HG02610 (cell line): ENCODE measurements at regions not wholly inside any gene's neighbourhood (a gene's known extent, or its start where the extent isn't known, plus 50 kb on each side); places are given as distances from the start of the nearest gene placed in this dataset.

Experiments used
- ATAC-seq: cut with Tn5 transposase; IDR thresholded peaks from one replicate; pipeline ENCODE4 v1.9.1; 2021; ENCODE audit warnings: mild to moderate bottlenecking, moderate library complexity; ENCODE audit not compliant: unreplicated experiment

DNA sequence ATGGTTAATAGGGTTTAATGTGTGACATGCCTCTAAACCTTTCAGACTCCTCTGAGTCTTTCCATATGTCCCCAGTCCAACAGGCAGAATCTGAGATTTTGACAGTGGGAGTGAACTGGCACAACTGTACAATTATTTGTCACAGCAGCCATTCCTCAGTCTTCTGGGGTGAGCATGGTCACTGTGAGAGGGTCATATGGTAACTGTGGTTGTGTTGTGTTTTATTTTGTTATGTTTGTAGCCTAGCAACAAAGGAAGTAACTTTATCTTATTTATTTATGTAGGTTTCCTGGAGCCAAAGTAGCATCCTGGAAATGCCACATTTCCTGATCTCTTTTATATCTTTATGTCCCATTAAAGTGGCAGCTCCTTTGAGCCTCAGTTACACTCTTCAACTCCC is 1067.9 kb downstream of the TTLL7 start:
- no peak for ATAC-seq

DNA sequence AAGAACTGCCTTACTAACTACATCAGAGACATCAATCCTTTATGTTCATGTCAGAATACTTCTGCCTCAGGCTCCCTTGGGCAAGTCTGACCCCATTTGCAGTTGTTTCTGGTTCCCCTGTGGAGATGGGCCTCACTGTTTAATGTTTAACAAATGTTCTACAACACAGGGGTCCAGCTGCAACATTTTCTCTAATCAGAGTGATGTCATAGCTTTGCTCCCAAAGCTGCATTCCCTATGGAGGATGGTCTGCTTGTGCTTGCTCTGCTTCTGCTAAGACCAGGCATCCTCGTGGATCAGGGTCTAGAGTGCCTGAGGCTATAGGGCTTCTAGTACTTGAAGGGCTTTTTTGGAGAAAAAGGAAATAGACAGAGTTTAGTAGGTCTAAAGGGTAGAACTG is 1071.2 kb downstream of the TTLL7 start:
- no peak for ATAC-seq

DNA sequence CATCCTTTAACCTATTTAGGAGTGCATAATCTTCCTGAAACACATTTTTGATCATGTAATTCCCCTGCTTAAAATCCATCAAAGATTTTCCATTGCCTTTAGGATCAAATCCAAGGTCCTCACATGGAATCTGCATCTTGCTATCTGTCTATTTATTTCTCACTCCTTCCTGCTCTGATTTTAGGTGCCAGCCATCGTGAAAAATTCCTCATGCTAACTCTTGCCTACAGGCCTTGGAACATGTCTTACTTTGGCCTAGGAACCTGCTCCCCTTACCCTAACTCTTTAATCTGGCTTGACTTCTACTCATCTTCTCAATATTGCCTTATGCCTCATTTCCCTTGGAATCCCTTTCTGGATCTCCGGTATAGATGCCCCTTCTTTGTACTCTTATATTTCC is 1074.3 kb downstream of the TTLL7 start:
- ATAC-seq, result no peak

DNA sequence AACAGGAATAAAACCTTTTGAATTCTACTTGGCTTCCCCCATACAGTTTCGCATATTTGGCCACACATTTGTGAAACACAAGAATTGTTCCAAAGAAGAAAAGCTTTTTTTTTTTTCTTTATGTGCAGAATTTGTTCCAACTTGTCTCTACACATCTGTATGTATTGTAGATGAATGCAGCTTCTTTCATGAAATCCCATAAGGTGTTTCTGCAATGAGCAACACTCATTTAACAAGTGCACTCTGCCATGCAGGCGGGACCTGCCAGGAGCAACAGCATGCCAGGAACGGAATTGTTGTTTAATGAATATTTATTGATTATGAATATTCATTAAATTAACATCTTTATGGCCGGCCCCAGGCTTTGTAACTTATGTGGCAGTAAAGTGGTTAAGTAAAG is 1075.0 kb downstream of the TTLL7 start:
- no peak for ATAC-seq

DNA sequence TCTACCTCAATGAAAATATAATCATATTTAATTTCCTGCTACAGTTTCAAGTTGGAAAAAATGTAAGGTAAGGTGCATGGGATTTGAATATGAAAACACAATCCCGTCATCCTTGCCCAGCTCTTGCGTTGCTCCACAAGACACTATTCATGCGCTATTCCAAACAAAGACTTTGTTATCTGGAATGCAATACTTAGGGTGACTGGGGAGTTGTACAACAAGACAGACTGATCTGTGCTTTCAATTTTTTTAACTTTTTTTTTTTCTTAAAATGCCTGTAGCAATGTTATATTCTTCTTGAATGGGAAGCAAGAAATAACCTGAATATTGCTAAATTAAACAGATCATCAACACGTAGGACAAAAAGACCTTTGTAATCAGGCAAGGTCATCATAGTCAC is 1077.2 kb downstream of the TTLL7 start:
- no peak for ATAC-seq

DNA sequence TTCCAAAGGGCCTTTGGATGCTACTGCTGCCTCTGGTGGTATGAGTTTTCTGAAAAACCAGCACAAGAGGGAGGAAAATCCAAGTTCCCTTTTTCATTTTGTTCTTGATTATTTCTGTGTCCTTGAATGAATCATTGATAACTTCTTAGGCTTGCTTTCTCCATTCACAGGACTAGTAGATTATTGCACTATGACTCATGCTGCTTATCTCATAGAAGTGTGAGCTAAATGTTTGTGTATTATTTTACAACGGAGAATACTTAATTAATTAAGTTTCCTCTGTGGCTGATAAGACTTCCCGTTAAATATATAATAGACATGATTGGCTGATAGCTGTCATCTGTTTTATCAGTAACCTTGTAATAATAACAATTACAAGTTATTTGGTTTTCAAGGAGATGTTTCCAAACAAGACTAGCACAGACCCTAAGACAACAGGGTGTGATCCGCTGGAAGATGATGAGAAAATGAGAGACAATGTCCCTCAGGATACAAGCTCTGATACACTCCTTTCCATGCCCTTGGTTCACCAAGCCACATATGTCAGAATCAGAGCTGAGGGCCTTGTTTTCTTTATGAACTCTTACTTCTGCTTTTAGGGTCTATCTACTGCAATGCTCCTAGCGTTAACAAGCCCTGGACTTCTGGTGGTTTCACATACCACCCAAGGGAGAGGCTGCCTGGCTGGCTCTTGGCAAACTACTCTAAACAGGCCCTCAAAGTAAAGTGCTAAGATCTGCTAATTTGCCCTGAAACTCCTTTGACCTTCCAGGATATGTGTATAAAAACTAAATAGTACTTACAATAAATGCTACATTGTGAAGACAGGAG is 1078.3 kb downstream of the TTLL7 start:
- ATAC-seq, result no peak

DNA sequence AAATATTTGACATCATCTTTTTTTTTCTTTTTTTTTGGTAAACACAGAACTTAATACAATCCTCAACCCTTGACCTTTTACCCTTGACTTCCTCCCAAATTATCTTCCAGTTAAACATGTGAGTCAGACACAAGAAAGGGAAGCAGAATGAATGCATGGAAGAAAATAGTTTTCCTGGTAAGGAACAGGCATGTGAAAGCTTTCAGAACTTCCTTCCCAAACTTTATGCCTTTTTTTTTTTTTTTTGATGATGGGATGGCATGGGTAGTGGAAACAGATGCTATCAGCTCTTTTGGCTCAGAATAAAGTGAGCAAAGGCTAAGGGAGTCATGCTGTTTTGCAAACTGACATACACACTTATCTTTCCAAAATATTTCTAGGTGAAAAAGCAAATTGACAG is 1079.1 kb downstream of the TTLL7 start:
- no peak for ATAC-seq

DNA sequence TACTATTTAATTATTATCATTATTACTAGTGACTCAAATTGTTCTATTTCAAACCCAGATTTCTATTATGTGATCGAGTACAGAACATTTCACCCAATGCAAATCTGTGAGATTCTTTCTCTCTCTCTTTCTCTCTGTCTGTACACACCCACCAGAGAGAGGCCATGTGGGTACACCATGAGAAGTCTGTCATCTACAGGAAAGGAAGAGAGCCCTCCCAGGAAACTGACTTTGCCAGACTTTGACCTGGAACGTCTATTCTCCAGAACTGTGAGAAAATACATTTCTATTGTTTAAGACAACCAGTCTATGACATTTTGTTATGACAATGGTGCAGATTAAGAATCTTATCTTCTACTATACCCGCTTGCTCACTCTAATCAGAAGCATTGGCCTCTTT is 1091.6 kb downstream of the TTLL7 start:
- ATAC-seq, result no peak

DNA sequence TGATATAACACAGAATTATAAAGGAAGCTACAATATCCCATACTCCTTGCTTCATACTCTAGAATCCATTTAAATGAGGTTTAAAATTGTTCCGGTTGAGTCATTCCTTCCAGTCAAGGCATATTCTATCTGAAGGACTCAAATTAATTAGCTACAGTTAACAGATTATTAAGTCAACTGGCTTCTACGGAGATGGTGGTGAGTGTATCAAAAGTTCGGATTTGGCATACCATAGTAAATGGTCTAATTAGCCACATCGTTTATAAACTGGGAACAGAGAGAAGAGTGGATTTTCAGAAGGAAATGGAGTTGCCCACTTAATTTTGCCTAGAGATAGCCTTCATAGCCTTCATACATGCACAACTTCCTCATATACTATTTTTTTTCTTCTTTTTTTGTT is 1095.3 kb downstream of the TTLL7 start:
- no peak for ATAC-seq

DNA sequence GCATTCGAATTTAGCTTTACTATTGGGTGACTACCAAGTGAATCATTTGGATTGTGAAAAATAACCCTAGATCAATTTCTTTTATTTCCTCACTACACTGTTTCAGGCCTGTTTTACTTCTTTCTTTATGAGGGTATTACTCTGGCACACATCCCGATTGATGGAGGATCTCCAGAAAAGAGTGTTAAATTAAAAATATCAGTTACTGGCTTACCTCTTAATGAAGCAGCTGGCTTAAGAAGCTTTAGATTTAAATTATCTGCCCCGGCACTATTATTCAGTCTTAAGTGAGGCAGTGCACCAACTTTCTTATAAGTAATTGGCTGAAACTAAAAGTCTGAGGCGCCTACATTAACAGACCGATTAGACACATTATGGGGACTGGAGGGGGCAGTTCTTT is 1097.4 kb downstream of the TTLL7 start:
- no peak for ATAC-seq

DNA sequence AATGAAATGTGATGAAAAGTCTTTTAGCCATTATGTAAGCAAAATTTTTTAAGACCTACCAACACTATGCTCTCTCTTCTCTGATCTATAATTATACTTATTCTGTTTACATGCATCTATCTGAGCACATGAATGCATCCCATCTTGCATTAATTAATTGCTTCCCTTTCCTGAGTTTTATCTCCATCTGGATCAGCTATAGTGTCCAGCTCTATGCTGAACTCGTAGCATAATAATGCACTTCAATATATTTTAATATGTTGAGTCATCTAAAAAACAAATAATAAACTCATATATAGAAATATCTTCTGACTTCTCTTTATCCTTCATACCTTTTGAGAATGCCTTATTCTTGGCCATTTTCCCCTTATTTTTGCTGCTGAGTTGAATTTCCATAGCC is 1097.8 kb downstream of the TTLL7 start:
- no peak for ATAC-seq

DNA sequence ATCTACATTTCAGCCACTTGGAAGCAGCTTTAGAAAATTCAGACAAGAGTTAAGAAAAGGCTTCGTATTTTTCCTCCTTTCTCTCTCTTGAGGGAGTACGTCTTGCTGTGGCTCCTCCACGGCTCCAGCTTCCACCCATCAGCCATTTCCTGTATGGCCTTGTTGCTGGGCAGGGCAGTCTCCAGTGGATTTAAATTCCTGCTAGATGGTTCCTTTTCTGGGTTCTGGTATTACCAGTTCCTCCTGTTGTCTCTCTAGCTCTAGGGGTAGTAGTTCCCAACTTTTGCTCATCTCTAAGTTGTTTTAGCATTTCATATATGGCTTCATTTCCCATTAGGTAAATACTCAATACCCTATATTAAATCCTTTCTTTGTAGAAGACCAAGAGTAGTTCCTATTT is 1098.3 kb downstream of the ADGRL2 start:
- ATAC-seq, result no peak

DNA sequence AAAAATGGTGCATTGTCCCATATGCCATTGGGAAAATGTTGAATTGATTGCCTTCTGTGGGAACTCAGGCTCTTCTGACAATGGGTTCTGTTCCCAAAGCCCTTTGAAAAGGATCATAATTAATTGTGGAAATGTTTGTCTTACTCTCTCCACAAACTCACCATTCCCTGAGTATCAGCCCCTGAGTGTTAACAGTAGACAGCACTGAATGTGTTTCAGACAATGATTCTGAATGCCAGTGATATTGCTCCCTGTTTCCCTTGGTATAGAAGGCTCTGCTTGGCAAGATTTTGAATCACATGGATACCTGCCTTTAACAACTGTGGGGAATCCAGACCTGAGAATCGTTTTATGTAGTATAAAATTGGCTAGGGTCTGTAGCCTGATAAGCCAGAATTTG is 1096.8 kb downstream of the ADGRL2 start:
- ATAC-seq, result no peak

DNA sequence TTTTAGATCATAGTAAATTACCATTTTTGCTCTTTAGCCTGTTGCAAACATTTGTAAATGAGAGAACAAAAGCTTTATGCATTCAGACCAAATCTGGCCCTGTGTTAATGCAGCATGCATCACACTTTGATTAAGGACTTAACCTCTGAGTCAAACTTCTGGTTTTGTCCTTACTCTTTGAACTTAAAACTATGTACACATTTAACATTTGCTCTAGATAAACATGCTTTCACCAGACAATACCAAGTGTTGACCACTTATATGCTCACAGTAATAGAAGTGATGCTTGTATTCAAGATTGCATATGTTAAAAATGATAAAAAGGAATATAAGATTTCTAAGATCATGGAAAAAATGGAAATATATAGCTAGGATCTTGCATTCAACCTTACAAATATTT is 1095.3 kb downstream of the ADGRL2 start:
- no peak for ATAC-seq

DNA sequence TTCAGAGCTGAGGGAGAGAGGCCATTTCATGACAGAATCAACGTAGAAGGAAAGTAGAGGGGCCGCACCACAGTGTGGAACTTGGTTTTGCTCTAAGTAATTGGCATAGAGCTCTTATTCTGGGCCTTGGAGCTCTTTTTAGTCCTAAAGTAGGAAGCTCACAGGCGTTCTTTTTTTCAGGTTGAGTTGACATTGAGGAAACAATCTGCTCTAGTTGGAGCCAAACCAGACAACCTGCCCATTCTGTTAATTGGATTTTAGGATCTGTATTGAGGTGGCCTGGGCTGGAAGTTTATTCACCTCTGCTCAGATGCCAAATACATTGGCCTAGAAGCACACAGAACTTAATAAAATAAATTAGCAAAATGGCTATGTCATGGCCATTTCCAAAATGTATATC is 1093.9 kb downstream of the ADGRL2 start:
- no peak for ATAC-seq

DNA sequence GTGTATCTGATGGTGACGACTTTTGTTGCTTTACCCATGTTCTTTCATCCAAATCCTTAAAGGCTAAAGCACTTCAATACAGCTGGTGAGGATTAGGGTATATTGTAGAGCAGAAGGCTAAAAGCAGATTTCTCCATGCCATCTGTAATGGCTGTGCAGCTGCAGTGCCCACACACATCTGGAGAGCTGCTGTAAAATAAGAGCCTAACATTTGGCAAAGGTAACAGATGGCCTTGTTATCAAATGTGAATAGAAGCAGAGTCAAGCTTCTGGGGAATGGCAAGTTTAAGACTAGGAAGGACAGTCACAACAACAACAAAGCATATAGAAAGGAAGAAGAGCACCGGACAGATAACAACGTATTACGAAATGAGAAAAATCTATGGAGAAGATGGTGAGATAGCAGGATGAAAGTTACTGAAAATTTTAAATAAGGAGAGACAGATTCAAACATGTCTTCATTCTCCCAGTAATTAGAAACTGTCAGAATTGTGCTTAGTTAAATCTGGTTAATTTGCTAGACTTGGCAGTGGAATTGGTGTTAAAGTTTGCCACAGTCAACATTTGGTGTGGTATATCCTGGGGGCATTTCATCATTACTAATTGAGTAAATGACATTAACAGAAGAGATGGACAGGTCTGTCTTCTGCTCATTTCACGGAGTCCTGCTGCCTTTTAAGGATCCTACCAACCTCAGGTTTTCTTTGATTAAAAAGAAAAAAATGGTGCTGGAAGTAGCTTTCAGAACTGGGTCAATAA is 1093.2 kb downstream of the ADGRL2 start:
- no peak for ATAC-seq

DNA sequence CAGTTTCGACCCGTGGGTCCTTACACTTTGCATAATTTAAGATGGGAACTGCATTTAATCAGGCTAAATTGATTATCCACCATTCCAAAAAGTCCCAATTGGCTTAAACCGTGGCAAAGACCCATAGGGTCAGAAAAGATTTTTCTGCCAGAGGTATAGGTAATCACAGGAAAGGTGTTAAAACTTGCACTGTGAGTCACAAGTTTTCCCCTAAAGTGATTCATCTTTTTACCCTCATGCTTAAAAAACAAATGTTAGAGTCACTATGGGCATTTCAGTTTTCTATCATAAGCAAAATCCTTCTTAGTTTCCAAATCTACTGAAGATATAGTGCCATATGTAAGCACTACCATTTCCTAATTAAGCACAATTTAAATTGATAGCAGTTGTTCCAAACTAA is 1079.8 kb downstream of the ADGRL2 start:
- ATAC-seq, result no peak

DNA sequence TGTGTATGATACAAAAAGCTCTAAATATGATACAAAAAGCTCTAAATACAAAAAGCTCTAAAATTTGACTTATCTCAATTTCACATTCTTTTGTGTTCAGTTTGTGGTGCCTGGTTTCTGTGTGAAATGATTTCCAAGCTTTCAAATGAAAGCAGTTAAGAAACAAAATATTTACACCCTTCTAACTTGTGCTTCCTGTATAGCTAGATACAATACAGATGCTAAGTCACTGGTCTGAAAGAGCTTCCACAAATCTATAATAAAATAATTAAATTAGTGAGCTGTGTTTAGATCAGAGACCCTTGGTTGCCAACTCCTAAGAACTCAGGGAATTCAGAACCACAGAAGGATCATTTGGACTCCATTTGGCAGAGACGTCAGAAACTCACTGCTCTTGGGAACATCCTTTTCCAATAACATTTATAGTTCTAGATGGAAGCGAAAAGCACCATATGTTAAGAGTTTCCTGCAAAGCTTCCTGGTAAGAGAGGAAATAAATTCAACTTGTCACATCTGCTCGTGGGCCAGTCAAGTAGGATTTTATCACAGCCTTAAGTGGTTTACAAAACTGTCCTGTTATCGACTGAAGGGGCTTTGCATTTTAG is 1079.1 kb downstream of the ADGRL2 start:
- no peak for ATAC-seq

DNA sequence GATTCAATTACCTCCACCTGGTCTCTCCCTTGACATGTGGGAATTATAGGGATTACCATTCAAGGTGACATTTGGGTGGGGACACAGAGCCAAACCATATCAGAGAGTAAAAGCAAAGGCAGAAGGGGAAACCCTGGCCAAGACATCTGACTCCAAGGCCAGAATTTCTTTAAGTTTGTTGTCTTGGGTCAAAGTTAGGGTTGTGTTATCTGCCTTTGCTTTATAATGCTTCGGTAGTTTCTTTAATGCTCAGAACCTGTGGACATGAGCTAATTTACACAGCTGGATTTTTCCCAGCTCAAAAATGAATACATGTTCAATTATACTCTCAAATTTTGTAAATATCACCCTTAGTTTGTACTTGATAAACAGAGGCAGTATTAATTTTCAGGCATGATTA is 1074.4 kb downstream of the ADGRL2 start:
- ATAC-seq, result no peak

DNA sequence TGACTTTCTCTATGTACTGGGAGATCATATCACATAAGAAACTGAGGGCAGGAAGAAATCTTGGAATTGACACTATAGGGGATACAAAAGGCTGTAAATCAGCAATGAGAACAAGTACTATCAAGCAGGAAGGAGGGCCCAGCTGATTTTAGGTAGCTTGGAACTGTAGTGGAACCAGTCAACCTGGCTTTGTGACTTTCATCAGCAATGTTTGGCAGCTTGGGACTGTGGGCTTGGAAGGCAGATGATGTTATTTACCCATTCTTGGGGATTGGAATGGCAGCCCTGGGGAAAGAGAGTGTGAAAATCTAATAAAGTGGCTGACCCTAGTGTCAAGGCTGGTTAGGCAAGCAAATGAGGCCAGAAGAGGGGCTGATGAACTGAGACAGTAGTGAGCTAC is 1073.3 kb downstream of the ADGRL2 start:
- no peak for ATAC-seq

DNA sequence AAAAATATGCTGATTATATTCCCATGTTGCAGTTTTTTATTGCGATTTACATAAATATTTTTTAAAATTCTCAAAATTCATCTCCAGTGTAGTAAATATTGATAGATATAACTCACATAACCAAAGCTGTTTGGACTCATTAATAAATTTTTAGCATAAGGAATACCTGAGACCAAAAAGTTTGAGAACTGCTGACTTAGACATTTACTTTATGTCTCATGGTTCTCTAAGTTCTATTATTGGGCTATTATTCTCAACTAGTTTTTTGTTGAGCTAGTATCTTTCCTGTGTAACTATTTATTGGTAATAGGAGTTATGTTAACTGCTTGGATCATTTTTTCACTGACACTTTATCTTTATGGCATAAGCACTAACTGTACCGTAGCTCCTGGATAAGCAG is 1069.6 kb downstream of the ADGRL2 start:
- no peak for ATAC-seq

DNA sequence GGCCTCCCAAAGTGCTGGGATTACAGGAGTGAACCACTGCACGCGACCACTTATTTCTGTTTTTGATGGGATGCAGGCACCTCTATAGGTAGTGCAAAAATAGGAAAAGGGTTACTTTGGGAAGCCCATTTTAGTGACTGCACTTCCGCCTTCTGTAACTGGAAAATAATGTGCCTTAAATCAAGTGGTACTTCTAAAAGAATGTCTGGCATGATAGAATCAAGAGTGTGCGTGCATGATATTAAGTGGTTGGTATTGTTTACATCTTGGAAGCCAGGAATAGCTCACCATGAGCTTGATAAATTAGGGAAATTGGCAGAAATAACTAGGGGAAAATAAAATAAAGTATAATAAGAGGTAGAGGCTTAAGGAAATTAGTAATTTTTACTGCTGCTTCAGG is 1067.0 kb downstream of the ADGRL2 start:
- no peak for ATAC-seq
